ENCODE measurements at regions not wholly inside any gene's neighbourhood (a gene's known extent, or its start where the extent isn't known, plus 50 kb on each side); places are given as distances from the start of the nearest gene placed in this dataset.

DNA sequence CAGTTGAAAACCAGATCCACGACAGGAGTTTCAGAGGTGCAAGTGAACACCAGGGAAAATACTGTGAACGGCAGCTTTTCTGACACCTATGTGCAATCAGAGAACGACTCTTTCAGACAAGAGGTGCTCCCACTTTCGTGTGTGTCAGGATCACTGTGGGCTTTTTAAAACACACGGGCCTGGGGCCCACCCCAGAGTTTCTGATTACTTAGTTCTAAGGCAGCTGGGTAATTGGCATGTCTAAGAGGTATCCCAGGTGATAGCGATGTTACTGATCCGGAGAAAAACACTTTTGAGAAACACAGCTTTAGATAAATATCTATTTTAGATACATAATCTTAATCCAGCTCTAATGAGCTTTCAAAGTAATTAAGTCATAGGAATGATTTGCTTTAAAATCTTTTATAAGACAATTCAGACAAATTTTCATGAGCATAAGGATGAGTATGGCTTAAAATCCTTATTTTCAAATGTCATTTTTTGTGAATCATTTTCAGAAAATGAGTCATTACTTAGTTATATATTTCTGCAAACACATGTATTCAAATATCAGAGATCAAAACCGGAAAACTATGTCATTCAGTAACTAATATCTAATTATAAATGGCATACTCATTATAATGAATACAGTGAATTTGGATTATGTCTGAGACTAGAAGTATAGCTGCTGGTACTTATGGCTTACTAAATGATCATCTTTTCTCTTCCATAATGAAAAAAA lies 217.9 kb upstream of the PSMD7 start:
- DNase-seq (ENCODE audit: extremely low spot score): no peak
- POLR2A ChIA-PET: no interaction called here
- CTCF ChIA-PET: no interaction called here
- TF ChIP-seq, protein P1, sequence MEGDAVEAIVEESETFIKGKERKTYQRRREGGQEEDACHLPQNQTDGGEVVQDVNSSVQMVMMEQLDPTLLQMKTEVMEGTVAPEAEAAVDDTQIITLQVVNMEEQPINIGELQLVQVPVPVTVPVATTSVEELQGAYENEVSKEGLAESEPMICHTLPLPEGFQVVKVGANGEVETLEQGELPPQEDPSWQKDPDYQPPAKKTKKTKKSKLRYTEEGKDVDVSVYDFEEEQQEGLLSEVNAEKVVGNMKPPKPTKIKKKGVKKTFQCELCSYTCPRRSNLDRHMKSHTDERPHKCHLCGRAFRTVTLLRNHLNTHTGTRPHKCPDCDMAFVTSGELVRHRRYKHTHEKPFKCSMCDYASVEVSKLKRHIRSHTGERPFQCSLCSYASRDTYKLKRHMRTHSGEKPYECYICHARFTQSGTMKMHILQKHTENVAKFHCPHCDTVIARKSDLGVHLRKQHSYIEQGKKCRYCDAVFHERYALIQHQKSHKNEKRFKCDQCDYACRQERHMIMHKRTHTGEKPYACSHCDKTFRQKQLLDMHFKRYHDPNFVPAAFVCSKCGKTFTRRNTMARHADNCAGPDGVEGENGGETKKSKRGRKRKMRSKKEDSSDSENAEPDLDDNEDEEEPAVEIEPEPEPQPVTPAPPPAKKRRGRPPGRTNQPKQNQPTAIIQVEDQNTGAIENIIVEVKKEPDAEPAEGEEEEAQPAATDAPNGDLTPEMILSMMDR (IDR thresholded peaks at IDR 0.05; ENCODE audit: control extremely low read depth, extremely low read depth, low read depth, missing control alignments): no peak

DNA sequence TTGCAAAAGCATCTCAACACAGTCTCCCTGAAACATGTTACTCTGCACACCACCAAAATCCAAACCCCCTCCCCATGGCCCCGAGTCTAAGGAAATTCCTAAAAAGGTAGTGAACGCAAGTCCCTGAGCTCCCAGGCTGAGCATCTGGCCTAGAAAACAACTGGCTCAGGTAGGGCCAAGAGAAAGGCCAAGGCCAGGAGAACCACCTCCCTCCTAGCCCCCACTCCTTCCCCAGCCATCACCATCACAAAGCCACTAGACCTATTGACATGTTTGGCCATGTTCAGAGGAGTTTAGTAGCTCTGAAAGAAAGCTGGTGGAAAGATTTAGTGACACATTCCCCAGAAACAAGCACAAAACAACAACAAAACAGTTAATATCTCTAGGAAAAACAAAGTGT lies 220.0 kb upstream of the PSMD7 start:
- DNase-seq (ENCODE audit: extremely low spot score): no peak
- ChIA-PET CTCF (no interaction called here), POLR2A (no interaction called here)
- TF ChIP-seq, protein P1 (IDR thresholded peaks at IDR 0.05; ENCODE audit: control extremely low read depth, extremely low read depth, low read depth, missing control alignments): no peak

DNA sequence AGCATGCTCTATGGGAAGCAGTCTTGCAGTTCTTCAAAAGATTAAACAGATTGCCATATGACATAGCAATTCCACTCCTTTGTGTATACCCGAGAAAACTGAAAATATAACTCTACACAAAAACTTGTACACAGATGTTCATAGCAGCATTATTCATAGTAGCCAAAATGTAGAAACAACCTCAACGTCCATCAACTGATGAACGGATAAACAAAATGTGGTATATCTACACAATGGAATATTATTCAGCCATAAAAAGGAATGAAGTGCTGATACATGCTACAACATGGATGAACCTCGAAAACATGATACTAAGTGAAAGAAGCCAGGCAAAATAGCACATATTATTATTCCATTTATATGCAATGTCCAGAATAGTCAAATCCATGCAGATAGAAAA lies 221.2 kb upstream of the PSMD7 start:
- TF ChIP-seq, protein P1 (IDR thresholded peaks at IDR 0.05; ENCODE audit: control extremely low read depth, extremely low read depth, low read depth, missing control alignments): no peak
- ChIA-PET POLR2A (no interaction called here), CTCF (no interaction called here)
- DNase-seq (ENCODE audit: extremely low spot score): no peak

DNA sequence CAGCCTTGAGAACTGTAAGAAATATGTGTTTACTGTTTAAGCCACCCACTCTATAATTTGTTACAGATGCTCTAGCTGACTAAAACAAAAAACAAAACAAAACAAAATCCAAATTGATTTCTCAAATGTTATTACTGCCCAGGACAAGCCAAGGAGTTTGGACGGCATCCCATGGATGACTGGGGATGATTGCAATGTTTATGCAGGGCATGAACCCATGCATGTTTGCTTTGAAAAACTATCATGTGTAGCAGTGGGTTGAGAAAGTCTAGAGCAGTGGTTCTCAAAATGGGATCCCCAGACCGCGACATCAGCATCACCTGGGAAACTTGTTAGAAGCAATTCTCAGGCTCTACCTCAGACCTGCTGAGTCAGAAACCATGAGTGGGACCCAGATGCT lies 223.2 kb upstream of the PSMD7 start:
- ChIA-PET CTCF (no interaction called here), POLR2A (no interaction called here)
- DNase-seq (ENCODE audit: extremely low spot score): no peak
- TF ChIP-seq, protein P1 (IDR thresholded peaks at IDR 0.05; ENCODE audit: control extremely low read depth, extremely low read depth, low read depth, missing control alignments): no peak

DNA sequence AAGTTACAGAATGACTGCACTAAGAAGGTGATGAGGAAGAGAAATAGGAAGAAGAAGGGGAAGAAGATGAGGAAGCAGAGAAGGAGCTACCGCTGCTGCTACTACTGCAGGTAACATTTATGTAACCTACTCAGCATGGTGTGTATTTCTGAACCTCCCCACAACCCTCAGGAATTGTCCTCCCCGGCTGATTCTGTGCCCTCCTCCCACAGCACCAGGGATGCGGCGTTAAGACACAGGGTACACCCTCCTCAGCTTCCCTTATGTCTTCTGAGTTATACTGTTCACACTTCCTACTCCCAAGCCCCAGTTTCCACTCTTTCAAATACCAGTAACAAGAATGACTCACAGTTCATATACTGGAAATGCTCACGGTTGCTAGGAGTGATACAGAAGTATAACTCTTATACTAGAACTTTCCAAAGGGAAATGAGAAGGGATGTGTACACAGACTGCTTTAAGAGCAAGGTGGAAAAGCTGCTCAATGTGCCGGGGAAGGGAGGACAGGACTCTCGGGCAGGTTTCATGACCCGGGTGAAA lies 224.5 kb upstream of the PSMD7 start:
- POLR2A ChIA-PET: no interaction called here
- CTCF ChIA-PET: no interaction called here

DNA sequence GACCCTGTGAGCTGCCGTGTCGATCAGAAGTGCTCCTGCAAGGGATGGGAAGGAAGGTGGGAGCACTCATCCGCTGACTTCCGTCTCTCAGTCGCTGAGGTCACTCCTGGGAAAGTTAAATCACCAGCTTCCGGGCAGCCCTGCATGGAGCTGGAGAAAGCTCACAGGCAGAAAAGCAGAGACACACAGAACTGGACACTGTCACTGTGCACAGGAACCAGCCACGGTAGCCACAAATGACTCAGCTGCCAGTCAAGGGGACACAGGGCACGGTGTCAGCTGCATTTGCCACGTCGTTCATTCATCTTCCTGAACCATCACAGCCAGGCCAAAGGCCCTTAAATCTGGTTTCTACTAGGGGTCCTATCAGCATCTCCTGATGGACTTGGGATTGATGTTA lies 226.4 kb upstream of the PSMD7 start:
- CTCF ChIA-PET: interaction anchor here (1.2 kb wide), 1 partner anchor 22 kb away, joined by 3 read pairs; no protein-coding TSS in a partner anchor
- TF ChIP-seq, protein P1 (IDR thresholded peaks at IDR 0.05; ENCODE audit: control extremely low read depth, extremely low read depth, low read depth, missing control alignments): no peak
- no peak for DNase-seq (ENCODE audit: extremely low spot score)
- POLR2A ChIA-PET: no interaction called here

More for the DNA sequence above, 224.5 kb upstream of the PSMD7 start:
- TF ChIP-seq, protein P1 (IDR thresholded peaks at IDR 0.05; ENCODE audit: control extremely low read depth, extremely low read depth, low read depth, missing control alignments): no peak
- DNase-seq (ENCODE audit: extremely low spot score): no peak

Data from GM10248 (cell line).